ENCODE measurements at regions not wholly inside any gene's neighbourhood (a gene's known extent, or its start where the extent isn't known, plus 50 kb on each side); places are given as distances from the start of the nearest gene placed in this dataset.

DNA sequence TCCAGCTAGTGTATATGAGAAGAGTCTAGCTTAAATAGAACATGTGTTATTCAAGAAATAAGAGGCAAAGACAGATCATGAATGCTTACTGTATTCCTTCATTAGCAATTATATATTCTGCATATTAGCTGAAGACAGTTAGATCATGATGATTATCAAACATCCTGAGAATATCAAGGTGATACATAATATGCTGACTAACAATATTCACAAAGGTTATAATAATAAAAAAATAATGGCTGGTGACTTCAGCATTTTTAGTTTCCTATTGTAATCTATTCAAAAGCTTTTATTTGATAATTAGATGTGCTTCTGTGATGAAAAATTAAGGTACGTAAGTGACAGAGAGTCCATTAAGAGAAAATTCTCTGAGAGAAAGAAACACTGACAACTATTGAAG lies 511.4 kb downstream of the PCDH17 start:
- TF ChIP-seq TAF1 (IDR thresholded peaks at IDR 0.05; ENCODE audit: borderline replicate concordance, insufficient read depth, low read length), result no peak
- no peak for TF ChIP-seq POLR2AphosphoS5 (IDR thresholded peaks at IDR 0.05; ENCODE audit: low read depth, low read length)
- TF ChIP-seq, protein P1, sequence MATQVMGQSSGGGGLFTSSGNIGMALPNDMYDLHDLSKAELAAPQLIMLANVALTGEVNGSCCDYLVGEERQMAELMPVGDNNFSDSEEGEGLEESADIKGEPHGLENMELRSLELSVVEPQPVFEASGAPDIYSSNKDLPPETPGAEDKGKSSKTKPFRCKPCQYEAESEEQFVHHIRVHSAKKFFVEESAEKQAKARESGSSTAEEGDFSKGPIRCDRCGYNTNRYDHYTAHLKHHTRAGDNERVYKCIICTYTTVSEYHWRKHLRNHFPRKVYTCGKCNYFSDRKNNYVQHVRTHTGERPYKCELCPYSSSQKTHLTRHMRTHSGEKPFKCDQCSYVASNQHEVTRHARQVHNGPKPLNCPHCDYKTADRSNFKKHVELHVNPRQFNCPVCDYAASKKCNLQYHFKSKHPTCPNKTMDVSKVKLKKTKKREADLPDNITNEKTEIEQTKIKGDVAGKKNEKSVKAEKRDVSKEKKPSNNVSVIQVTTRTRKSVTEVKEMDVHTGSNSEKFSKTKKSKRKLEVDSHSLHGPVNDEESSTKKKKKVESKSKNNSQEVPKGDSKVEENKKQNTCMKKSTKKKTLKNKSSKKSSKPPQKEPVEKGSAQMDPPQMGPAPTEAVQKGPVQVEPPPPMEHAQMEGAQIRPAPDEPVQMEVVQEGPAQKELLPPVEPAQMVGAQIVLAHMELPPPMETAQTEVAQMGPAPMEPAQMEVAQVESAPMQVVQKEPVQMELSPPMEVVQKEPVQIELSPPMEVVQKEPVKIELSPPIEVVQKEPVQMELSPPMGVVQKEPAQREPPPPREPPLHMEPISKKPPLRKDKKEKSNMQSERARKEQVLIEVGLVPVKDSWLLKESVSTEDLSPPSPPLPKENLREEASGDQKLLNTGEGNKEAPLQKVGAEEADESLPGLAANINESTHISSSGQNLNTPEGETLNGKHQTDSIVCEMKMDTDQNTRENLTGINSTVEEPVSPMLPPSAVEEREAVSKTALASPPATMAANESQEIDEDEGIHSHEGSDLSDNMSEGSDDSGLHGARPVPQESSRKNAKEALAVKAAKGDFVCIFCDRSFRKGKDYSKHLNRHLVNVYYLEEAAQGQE (IDR thresholded peaks at IDR 0.05; ENCODE audit: insufficient read depth in 1 of 2, low read depth in 2 of 2, low read length in 2 of 2), result no peak
- no peak for TF ChIP-seq FOXP2 (optimal IDR thresholded peaks at IDR 0.05; ENCODE audit: borderline replicate concordance, extremely low read depth, extremely low read length, insufficient read depth)
- TF ChIP-seq SIN3A (IDR thresholded peaks at IDR 0.05; ENCODE audit: borderline replicate concordance, insufficient read depth, low read length), result no peak
